GM18507 (cell line): ENCODE measurements at regions not wholly inside any gene's neighbourhood (a gene's known extent, or its start where the extent isn't known, plus 50 kb on each side); places are given as distances from the start of the nearest gene placed in this dataset.

Experiments used
- DNase-seq: peaks from one replicate; pipeline ENCODE4 v3.0.0; 2011; ENCODE audit warnings: low read depth; ENCODE audit not compliant: insufficient read length; ENCODE audit errors: extremely low spot score
- FAIRE-seq: peaks from 2 replicates; lab custom pipeline; 2011; peaks lifted over from hg19 to GRCh38; lab: Jason Lieb, UNC

- FAIRE-seq: no peak
- DNase-seq: no peak
Observed at GRCh38 chr13:64327505-64328194, 2902.5 kb downstream of the PCDH9 start.

GRCh38 chr13:64314331-64314730 lies 2898.7 kb upstream of the PCDH20 start:
- FAIRE-seq: no peak

GRCh38 chr13:64311948-64312347 lies 2896.3 kb upstream of the PCDH20 start:
- DNase-seq (no peak), FAIRE-seq (no peak)

More at GRCh38 chr13:64314331-64314730, 2898.7 kb upstream of the PCDH20 start:
- no peak for DNase-seq

GRCh38 chr13:64311112-64311511 lies 2895.5 kb upstream of the PCDH20 start:
- no peak for FAIRE-seq
- DNase-seq: no peak

GRCh38 chr13:64305246-64305645 lies 2889.6 kb upstream of the PCDH20 start:
- FAIRE-seq (no peak), DNase-seq (no peak)

GRCh38 chr13:64300239-64300638 lies 2884.6 kb upstream of the PCDH20 start:
- no peak for DNase-seq
- FAIRE-seq: no peak

- FAIRE-seq: no peak
Observed at GRCh38 chr13:64293923-64294322, 2878.3 kb upstream of the PCDH20 start.

GRCh38 chr13:64289702-64290101 lies 2874.1 kb upstream of the PCDH20 start:
- no peak for DNase-seq

More at GRCh38 chr13:64293923-64294322, 2878.3 kb upstream of the PCDH20 start:
- no peak for DNase-seq

GRCh38 chr13:64283926-64284325 lies 2868.3 kb upstream of the PCDH20 start:
- FAIRE-seq (no peak), DNase-seq (no peak)

More at GRCh38 chr13:64289702-64290101, 2874.1 kb upstream of the PCDH20 start:
- FAIRE-seq: no peak

GRCh38 chr13:64278493-64278892 lies 2862.8 kb upstream of the PCDH20 start:
- FAIRE-seq (no peak), DNase-seq (no peak)

- no peak for FAIRE-seq
- DNase-seq: no peak
Observed at GRCh38 chr13:64277097-64277496, 2861.4 kb upstream of the PCDH20 start.

- DNase-seq: no peak
- no peak for FAIRE-seq
Observed at GRCh38 chr13:64276232-64276631, 2860.6 kb upstream of the PCDH20 start.

- DNase-seq (no peak), FAIRE-seq (no peak)
Observed at GRCh38 chr13:64274481-64275217, 2859.0 kb upstream of the PCDH20 start.

GRCh38 chr13:64273780-64274179 lies 2858.1 kb upstream of the PCDH20 start:
- FAIRE-seq (no peak), DNase-seq (no peak)

- FAIRE-seq (no peak), DNase-seq (no peak)
Observed at GRCh38 chr13:64272681-64273080, 2857.0 kb upstream of the PCDH20 start.

GRCh38 chr13:64266024-64266423 lies 2850.4 kb upstream of the PCDH20 start:
- DNase-seq (no peak), FAIRE-seq (no peak)

- no peak for FAIRE-seq
- DNase-seq: no peak
Observed at GRCh38 chr13:64263285-64263684, 2847.6 kb upstream of the PCDH20 start.

GRCh38 chr13:64256751-64257150 lies 2841.1 kb upstream of the PCDH20 start:
- no peak for DNase-seq
- no peak for FAIRE-seq

GRCh38 chr13:64255988-64256387 lies 2840.3 kb upstream of the PCDH20 start:
- DNase-seq (no peak), FAIRE-seq (no peak)

GRCh38 chr13:64248371-64249065 lies 2832.9 kb upstream of the PCDH20 start:
- no peak for FAIRE-seq
- DNase-seq: no peak
